ENCODE measurements at regions not wholly inside any gene's neighbourhood (a gene's known extent, or its start where the extent isn't known, plus 50 kb on each side); places are given as distances from the start of the nearest gene placed in this dataset.

DNA sequence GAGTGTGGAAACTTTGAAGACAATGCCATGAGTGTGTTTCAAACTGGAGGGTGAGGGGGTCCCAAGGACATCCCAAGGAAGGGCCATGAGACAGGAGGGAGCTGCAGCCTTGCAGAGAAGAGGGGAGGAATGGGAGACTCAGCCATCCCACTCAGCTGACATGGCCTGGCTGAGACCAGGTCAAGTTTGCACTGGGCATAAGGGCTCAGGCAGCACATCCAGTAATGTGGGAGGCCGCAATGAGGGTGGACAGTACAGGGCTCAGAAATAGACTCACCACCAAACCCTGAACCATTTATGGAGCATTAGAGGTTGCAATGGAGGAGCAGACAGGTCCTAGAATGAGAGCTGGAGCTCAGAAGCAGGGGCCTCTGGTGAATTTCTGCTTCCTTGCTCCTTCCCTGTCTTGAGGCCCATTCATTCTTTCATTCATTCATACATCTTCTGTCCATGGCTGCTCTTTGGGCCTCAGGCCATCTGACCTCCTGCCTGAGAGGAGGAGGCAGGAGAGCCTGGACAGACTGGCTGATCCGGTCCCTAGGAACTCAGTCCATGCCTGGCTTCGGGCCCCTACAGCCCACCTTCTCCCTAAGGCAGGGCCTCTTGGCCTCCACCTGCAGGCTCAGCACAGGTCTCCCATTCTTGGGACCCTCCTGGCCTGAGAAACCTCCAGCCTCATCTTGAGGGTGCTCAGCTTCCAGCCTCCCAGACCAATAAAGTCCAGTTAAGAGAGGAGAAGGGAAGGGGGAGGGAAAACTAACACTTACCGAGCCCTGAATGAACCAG lies 70.5 kb upstream of the CDH5 start:
- TF ChIP-seq, protein P1, sequence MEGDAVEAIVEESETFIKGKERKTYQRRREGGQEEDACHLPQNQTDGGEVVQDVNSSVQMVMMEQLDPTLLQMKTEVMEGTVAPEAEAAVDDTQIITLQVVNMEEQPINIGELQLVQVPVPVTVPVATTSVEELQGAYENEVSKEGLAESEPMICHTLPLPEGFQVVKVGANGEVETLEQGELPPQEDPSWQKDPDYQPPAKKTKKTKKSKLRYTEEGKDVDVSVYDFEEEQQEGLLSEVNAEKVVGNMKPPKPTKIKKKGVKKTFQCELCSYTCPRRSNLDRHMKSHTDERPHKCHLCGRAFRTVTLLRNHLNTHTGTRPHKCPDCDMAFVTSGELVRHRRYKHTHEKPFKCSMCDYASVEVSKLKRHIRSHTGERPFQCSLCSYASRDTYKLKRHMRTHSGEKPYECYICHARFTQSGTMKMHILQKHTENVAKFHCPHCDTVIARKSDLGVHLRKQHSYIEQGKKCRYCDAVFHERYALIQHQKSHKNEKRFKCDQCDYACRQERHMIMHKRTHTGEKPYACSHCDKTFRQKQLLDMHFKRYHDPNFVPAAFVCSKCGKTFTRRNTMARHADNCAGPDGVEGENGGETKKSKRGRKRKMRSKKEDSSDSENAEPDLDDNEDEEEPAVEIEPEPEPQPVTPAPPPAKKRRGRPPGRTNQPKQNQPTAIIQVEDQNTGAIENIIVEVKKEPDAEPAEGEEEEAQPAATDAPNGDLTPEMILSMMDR (conservative IDR thresholded peaks at IDR 0.05; ENCODE audit: low read depth, low read length), result no peak
- TF ChIP-seq EZH2 (IDR thresholded peaks at IDR 0.05; ENCODE audit: low read length, unreplicated experiment) (no peak), EZH2phosphoT487 (IDR thresholded peaks at IDR 0.05; ENCODE audit: borderline replicate concordance, low read length) (no peak)
